Muscle of leg (tissue), 3 donors: ENCODE measurements at regions not wholly inside any gene's neighbourhood (a gene's known extent, or its start where the extent isn't known, plus 50 kb on each side); places are given as distances from the start of the nearest gene placed in this dataset.
A peak's percentile ranks its signal among the peaks of the same experiment; 100 is the strongest.

Experiments used
- DNase-seq: peaks from one replicate; pipeline ENCODE4 v3.0.0; 2013
- H3K27ac ChIP-seq: one replicate; pipeline ENCODE4 v1.5.1; 2013; ENCODE audit warnings: mild to moderate bottlenecking, low read length, control low read depth
- H3K27me3 ChIP-seq: one replicate; pipeline ENCODE4 v1.6.1; 2013; ENCODE audit warnings: low read length; ENCODE audit not compliant: control insufficient read depth, insufficient read depth
- H3K36me3 ChIP-seq: one replicate; pipeline ENCODE4 v1.6.1; 2013; ENCODE audit warnings: low read length; ENCODE audit not compliant: control insufficient read depth, insufficient read depth
- H3K4me1 ChIP-seq: one replicate; pipeline ENCODE4 v1.6.1; 2013; ENCODE audit warnings: low read length; ENCODE audit not compliant: control insufficient read depth, insufficient read depth
- H3K4me3 ChIP-seq: one replicate; pipeline ENCODE4 v1.5.1; 2013; ENCODE audit warnings: low read length, control low read depth
- H3K9me3 ChIP-seq: replicated peaks from 2 replicates; pipeline ENCODE4 v1.6.1; 2013; ENCODE audit warnings: low read depth, low read length; ENCODE audit not compliant: control insufficient read depth
- WGBS: methylation state at CpG from one replicate; pipeline ENCODE4 v1.1.5; 2013; ENCODE audit warnings: missing lambda C conversion rate; ENCODE audit not compliant: insufficient coverage; 5-methylcytosine and 5-hydroxymethylcytosine counted together

DNA sequence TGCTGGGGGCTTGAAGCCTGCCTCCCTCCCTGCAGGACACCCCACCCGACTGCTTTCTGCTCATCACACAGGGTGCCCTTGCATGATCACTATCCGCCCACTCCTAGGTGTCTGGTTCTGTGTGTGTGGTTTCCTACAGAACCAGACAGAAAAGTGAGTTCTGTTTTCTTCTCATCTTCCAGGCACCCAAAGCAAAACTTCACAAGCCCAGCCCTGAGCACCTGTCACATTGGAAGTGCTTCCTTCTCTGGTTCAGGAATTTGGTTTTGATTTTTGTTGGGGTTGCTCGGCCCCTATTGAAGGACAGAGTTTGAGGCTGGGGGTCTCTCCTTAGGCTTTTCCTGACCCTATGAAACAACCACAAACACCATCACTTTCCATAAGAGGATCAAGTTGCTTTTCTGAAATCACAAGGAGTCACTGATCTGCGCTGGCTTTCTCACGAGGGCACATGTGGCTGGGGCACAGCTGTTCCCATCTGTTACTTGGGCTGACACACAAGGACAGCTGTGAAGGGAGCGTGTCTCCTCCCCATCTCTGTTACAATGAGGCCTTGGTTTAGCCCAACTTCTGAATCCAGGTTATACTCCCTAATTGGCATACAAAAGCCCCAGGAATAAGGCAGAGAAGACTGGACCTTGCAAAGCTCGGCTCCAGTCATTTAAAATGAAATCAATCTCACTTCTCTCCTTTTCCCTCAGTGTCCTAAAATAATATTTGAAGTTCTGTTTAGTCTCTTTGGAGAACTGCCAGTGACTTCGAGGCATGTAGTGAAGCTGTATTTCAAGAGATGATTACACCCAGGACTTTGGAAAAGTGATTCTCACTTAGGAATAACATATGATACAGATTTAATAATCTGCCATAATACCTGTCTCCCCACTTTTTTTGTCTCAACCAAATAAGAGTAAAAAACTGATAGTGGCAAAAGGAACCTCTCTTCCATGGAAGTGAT, 213.1 kb upstream of the GAS1 start:
- DNase-seq, result peak; percentile 92
- no peak overlapping the region for H3K4me3 ChIP-seq
- 34% methylated on average over 3 of the region's 8 CpGs for WGBS
- no peaks in the 10 kb centered on the region for H3K27me3 ChIP-seq
- H3K36me3 ChIP-seq, result no peaks in the 10 kb centered on the region
- peak overlapping the region; percentile 94 for H3K27ac ChIP-seq
- H3K9me3 ChIP-seq, result no peaks in the 10 kb centered on the region
- H3K4me1 ChIP-seq, result peaks cover 25% of the 10 kb centered on the region

DNA sequence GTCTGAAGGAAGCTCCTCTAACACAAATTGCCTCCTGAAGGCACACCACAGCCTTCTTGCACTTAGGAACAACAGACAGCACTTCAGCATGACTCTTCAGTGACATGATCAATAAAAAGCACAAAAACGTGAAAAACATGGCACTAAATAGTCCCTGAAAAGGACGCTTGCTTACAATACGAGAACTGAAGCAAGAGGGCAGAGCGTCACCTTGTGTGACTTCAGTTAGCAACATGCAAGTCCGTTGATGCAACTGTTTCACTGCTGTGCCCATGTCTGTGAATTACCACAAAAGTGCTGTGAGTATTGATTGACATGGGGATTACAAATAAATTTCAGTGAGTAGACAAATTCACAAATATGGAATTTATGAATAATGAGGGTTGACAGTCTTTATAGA, 219.9 kb upstream of the GAS1 start:
- WGBS, result 78% methylated on average over 5 of the region's 5 CpGs
- Histone ChIP-seq H3K36me3 (no peaks in the 10 kb centered on the region), H3K9me3 (no peaks in the 10 kb centered on the region), H3K4me1 (no peaks in the 10 kb centered on the region), H3K27me3 (no peaks in the 10 kb centered on the region), H3K27ac (no peak overlapping the region), H3K4me3 (no peak overlapping the region)
- no peak for DNase-seq

DNA sequence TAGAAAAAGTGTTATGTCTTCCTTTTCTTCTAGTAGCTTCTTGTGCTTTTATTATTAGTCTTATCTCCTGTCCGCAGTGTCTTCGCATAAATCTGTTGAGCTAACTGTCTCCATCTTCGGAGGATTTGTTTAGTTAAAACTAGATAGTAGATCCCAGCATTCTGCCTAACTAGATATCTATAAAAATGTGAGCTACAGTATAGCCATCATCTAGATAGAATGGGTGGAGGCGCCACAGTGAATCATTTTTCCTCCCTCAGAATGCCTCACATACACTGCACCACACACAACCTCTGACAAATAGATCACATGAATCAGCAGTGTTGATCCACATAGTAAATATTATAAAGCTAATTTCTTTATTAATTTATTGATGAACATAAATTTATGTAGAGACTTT, 220.3 kb upstream of the GAS1 start:
- Histone ChIP-seq H3K27me3 (no peaks in the 10 kb centered on the region), H3K27ac (no peak overlapping the region), H3K4me3 (no peak overlapping the region), H3K36me3 (no peaks in the 10 kb centered on the region), H3K9me3 (no peaks in the 10 kb centered on the region), H3K4me1 (no peaks in the 10 kb centered on the region)
- no CpG with 5 or more reads among the region's 4 CpGs for WGBS
- DNase-seq, result no peak

DNA sequence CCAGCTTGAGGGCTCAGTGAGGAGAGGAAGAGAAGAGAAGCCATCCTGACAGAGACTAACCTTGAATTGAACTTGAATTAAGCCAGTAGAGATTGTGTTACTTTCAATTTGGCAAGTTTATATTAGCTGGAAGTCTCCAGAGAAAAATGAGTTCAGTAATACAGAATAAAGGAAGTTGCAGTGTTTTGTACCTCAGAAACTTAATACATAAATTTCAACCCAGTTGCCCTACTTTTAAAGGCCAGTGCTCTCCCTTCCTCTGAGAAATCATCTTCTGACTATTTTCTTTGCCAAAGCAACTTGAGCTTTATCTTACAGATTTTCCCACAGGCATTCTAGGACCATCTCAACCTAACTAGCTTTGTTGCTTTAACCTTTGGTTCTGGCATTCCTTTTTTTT, 231.0 kb upstream of the GAS1 start:
- H3K27ac ChIP-seq, result no peak overlapping the region
- H3K36me3 ChIP-seq, result no peaks in the 10 kb centered on the region
- peak; percentile 65 for DNase-seq
- no peaks in the 10 kb centered on the region for H3K27me3 ChIP-seq
- no peak overlapping the region for H3K4me3 ChIP-seq
- H3K4me1 ChIP-seq, result peaks cover 17% of the 10 kb centered on the region
- H3K9me3 ChIP-seq, result peaks cover 3% of the 10 kb centered on the region

DNA sequence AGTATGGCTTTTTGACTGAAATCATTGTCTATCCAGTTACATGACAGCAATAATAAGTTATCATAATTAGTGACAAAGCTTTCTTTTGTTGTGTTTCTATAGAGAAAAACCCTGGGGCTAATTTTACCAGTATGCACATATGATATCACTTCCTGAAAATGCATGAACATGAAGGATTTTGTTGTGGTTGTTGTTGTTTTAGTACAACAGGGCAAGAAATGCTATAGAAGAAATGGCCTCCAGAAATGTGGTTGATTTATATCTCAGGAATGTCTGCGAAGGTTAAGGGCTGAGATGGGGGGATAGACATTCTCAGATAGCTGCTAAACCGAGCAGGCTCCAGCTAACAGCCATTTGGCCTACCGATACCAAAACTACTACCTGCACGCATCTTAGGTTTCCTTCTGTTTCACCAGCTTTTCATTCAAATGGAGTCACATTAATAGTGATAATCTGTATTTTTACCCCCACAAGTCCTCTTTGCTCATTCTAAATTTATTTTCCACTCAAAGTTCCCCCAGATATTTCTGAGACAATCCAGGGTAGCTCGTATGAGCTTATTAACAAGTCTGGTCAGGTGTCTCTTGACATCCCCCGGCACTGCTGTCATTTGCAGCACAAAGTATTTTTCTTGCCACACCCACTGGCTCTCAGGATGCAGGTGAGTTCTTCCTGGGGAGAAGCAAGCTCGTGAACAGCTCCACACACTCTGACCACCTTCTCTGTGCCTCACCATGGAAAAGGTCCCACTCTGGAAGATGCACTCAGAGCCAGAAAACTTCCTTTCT, 232.4 kb upstream of the GAS1 start:
- no peak overlapping the region for H3K4me3 ChIP-seq
- H3K4me1 ChIP-seq, result peaks cover 17% of the 10 kb centered on the region
- H3K27me3 ChIP-seq, result no peaks in the 10 kb centered on the region
- H3K36me3 ChIP-seq, result no peaks in the 10 kb centered on the region
- DNase-seq, result no peak
- peak overlapping the region; percentile 62 for H3K27ac ChIP-seq
- peaks cover 3% of the 10 kb centered on the region for H3K9me3 ChIP-seq
- 79% methylated on average over 3 of the region's 7 CpGs for WGBS

DNA sequence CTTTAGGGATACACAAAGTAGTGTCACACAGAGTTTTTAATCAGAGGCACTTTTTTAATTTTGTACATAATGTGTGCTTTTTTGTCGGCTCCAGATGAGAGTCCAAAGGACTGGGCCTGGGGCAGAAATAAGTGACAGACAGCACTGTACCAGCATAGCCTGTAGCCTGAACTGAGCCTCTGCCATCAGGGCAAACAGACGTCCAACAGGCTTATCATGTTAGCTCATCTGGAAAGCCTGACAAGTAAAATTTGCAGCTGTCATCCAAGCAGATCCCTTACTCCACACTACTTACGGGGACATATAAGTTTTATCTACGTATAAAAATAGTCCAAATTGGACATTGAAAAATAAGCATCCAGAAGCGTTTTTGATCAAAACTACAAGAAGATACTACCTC, 233.1 kb upstream of the GAS1 start:
- Histone ChIP-seq H3K27me3 (no peaks in the 10 kb centered on the region), H3K4me3 (no peak overlapping the region), H3K9me3 (peaks cover 3% of the 10 kb centered on the region), H3K36me3 (no peaks in the 10 kb centered on the region), H3K4me1 (peaks cover 17% of the 10 kb centered on the region), H3K27ac (peak overlapping the region; percentile 62)
- 71% methylated on average over 1 of the region's 5 CpGs for WGBS
- peak; percentile 81 for DNase-seq

DNA sequence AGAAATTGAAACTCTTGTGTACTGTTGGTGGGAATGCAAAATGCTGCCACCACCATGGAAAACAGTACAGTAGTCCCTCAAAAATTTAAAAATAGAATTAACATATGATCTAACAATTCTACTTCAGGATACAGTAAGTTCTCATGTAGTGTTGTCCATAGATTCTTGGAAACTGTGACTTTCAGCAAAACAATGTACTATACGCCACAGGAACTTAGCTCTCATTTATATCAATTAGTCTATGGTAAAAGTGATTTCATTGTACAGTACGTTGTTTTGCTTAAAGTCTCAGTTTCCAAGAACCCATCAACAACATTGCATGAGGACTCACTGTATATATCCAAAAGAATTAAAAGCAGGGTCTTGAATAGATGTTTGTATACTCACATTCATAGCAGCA, 233.5 kb upstream of the GAS1 start:
- Histone ChIP-seq H3K9me3 (peaks cover 3% of the 10 kb centered on the region), H3K27me3 (no peaks in the 10 kb centered on the region), H3K36me3 (no peaks in the 10 kb centered on the region), H3K4me1 (peaks cover 17% of the 10 kb centered on the region), H3K4me3 (no peak overlapping the region), H3K27ac (peak overlapping the region; percentile 62)
- no peak for DNase-seq
- WGBS, result no CpG with 5 or more reads among the region's 2 CpGs

DNA sequence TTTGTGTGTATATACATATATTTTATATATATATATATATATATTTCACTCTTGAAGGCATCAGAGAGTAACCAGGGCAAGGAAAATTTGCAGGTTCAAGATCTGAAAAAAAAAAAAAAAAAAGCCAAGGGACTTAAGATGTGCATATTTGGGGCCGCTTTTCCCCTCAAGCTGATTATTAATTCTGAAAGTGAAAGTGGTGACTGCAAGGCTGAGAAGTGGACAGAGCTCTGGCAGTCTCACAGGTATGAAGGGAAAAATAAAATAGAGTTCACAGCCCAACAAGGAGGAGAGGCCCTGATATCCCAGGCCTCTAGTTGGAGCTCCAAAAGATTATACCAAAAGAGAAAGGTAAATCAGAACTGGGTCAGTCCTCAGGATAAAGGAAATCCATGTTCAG, 234.4 kb upstream of the GAS1 start:
- no peaks in the 10 kb centered on the region for H3K27me3 ChIP-seq
- no peak overlapping the region for H3K4me3 ChIP-seq
- no peaks in the 10 kb centered on the region for H3K36me3 ChIP-seq
- H3K4me1 ChIP-seq, result peaks cover 17% of the 10 kb centered on the region
- peaks cover 3% of the 10 kb centered on the region for H3K9me3 ChIP-seq
- WGBS, result no CpG with 5 or more reads among the region's 1 CpG
- no peak for DNase-seq
- H3K27ac ChIP-seq, result no peak overlapping the region

DNA sequence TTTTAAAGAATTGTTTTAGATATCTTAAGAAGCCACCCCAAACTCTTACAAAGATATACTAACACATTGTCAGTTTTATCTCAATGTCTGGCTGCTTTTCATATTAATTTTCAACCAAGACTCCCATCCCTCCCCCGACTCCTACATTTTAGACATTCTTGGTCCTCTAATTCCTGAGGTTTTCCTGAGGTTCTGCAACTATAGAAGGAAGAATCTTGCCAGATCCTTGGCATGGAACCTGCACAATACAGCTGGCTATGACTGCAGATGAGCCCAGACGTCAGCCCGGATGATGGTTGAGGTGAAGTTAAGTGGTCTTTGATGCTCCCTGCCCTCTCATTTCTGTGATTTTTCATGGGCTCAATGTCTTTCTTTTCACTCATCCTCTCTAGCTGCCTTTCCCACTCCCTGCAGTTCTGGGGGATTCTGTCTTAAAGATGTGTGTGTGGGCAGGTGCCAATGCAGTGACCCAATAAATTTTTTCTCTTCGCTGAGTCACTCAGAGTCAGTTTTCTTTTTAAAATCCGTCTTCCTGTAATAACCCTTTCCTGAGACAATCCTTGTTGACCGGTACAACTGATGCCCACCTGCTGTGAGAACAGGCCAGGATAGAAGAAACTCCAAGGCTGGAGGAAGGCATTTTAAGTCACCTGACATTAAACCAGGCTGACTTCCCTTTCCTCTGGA, 237.8 kb upstream of the GAS1 start:
- Histone ChIP-seq H3K27ac (no peak overlapping the region), H3K27me3 (no peaks in the 10 kb centered on the region), H3K4me3 (no peak overlapping the region), H3K4me1 (peaks cover 3% of the 10 kb centered on the region), H3K36me3 (no peaks in the 10 kb centered on the region), H3K9me3 (peaks cover 3% of the 10 kb centered on the region)
- 33% methylated on average over 2 of the region's 6 CpGs for WGBS
- DNase-seq, result no peak

DNA sequence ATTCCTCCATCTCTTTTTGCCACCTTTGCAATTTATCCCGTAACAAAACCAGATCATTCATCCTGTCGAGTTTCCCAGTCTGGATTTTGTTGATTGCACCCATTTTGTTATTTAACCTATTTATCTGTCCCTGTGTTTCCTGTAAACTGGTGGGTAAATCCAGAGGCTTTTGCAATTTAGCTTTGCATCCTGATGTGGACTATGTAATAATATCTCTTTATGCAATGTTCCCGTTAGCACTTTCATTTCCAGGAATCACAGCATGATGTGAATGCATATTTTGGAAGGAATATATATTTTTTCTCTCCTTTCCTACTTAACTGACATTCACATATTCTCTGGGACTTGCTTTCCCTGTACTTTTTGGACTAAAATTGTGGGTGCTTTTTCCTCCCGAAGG, 240.3 kb upstream of the GAS1 start:
- H3K4me3 ChIP-seq, result no peak overlapping the region
- DNase-seq, result no peak
- no peaks in the 10 kb centered on the region for H3K36me3 ChIP-seq
- H3K9me3 ChIP-seq, result peaks cover 3% of the 10 kb centered on the region
- H3K27me3 ChIP-seq, result no peaks in the 10 kb centered on the region
- WGBS, result no CpG with 5 or more reads among the region's 4 CpGs
- no peaks in the 10 kb centered on the region for H3K4me1 ChIP-seq
- no peak overlapping the region for H3K27ac ChIP-seq
